Activated T-cell treated with anti-CD3 and anti-CD28 coated beads for 48 hours (primary cell): ENCODE measurements at regions not wholly inside any gene's neighbourhood (a gene's known extent, or its start where the extent isn't known, plus 50 kb on each side); places are given as distances from the start of the nearest gene placed in this dataset.
A peak's percentile ranks its signal among the peaks of the same experiment; 100 is the strongest.

Experiments
- DNase-seq: peaks from one replicate; pipeline ENCODE4 v3.0.0-alpha.2; 2020; ENCODE audit warnings: low read depth

- no peak for DNase-seq
These were observed 132.8 kb upstream of the SMAD3 start for GRCh38 chr15:66932634-66933024.

GRCh38 chr15:66933932-66934867 is 131.2 kb upstream of the SMAD3 start:
- DNase-seq: no peak

GRCh38 chr15:66934868-66935520 is 130.4 kb upstream of the SMAD3 start:
- no peak for DNase-seq

GRCh38 chr15:66935688-66936087 is 129.7 kb upstream of the SMAD3 start:
- no peak for DNase-seq

- no peak for DNase-seq
These were observed 129.1 kb upstream of the SMAD3 start for GRCh38 chr15:66936109-66936860.

- DNase-seq: no peak
These were observed 128.4 kb upstream of the SMAD3 start for GRCh38 chr15:66936861-66937582.

- DNase-seq: no peak
These were observed 127.8 kb upstream of the SMAD3 start for GRCh38 chr15:66937588-66937987.

- DNase-seq: no peak
These were observed 127.1 kb upstream of the SMAD3 start for GRCh38 chr15:66938114-66938830.

GRCh38 chr15:66939016-66939415 is 126.4 kb upstream of the SMAD3 start:
- DNase-seq: no peak

- no peak for DNase-seq
These were observed 125.9 kb upstream of the SMAD3 start for GRCh38 chr15:66939451-66940023.

- DNase-seq: no peak
These were observed 125.0 kb upstream of the SMAD3 start for GRCh38 chr15:66940368-66940767.

- no peak for DNase-seq
These were observed 124.2 kb upstream of the SMAD3 start for GRCh38 chr15:66941108-66941711.

- no peak for DNase-seq
These were observed 123.6 kb upstream of the SMAD3 start for GRCh38 chr15:66941791-66942190.

GRCh38 chr15:66942649-66943390 is 122.6 kb upstream of the SMAD3 start:
- DNase-seq: no peak

GRCh38 chr15:66943456-66944095 is 121.8 kb upstream of the SMAD3 start:
- DNase-seq: no peak

- no peak for DNase-seq
These were observed 121.3 kb upstream of the SMAD3 start for GRCh38 chr15:66944121-66944520.

- no peak for DNase-seq
These were observed 120.1 kb upstream of the SMAD3 start for GRCh38 chr15:66945286-66945685.

GRCh38 chr15:66945842-66946241 is 119.6 kb upstream of the SMAD3 start:
- no peak for DNase-seq

GRCh38 chr15:66946578-66947164 is 118.7 kb upstream of the SMAD3 start:
- peak; percentile 61 for DNase-seq
